H9 (cell line): ENCODE measurements at regions not wholly inside any gene's neighbourhood (a gene's known extent, or its start where the extent isn't known, plus 50 kb on each side); places are given as distances from the start of the nearest gene placed in this dataset.

Experiments
- DNase-seq: peaks from one replicate; pipeline ENCODE4 v3.0.0-alpha.2; 2017
- H2AFZ ChIP-seq: one replicate; pipeline ENCODE4 v1.6.1; 2013; ENCODE audit warnings: mild to moderate bottlenecking, low read length, control low read depth, moderate library complexity
- H2AK5ac ChIP-seq: 2 replicates; pipeline ENCODE4 v1.6.1; 2013; ENCODE audit warnings: low read length, control low read depth, mixed read lengths; ENCODE audit not compliant: insufficient read length
- H2BK120ac ChIP-seq: one replicate; pipeline ENCODE4 v1.6.1; 2013; ENCODE audit warnings: low read depth, mild to moderate bottlenecking, low read length, control low read depth, inconsistent platforms; ENCODE audit not compliant: poor library complexity, severe bottlenecking
- H2BK12ac ChIP-seq: 2 replicates; pipeline ENCODE4 v1.6.1; 2013; ENCODE audit warnings: low read length, control low read depth, mixed read lengths, low read depth; ENCODE audit not compliant: insufficient read length
- H2BK15ac ChIP-seq: 2 replicates; pipeline ENCODE4 v1.6.1; 2013; ENCODE audit warnings: low read depth, low read length, control low read depth
- H2BK20ac ChIP-seq: one replicate; pipeline ENCODE4 v1.6.1; 2013; ENCODE audit warnings: low read depth, mild to moderate bottlenecking, low read length, control low read depth, inconsistent platforms; ENCODE audit not compliant: poor library complexity, severe bottlenecking
- H2BK5ac ChIP-seq: 2 replicates; pipeline ENCODE4 v1.6.1; 2013; ENCODE audit warnings: low read length, control low read depth, mixed read lengths; ENCODE audit not compliant: insufficient read length
- H3K14ac ChIP-seq: 2 replicates; pipeline ENCODE4 v1.6.1; 2013; ENCODE audit warnings: low read length, control low read depth; ENCODE audit not compliant: insufficient read depth
- H3K18ac ChIP-seq: 2 replicates; pipeline ENCODE4 v1.6.1; 2013; ENCODE audit warnings: low read depth, mild to moderate bottlenecking, mixed read lengths, low read length, control low read depth; ENCODE audit not compliant: insufficient read length
- H3K23ac ChIP-seq: 2 replicates; pipeline ENCODE4 v1.6.1; 2013; ENCODE audit warnings: low read length, control low read depth, mixed read lengths, low read depth; ENCODE audit not compliant: insufficient read length
- H3K23me2 ChIP-seq: 2 replicates; pipeline ENCODE4 v1.6.1; 2013; ENCODE audit warnings: low read depth, mild to moderate bottlenecking, mixed read lengths, low read length, control low read depth; ENCODE audit not compliant: insufficient read length, poor library complexity, severe bottlenecking
- H3K27ac ChIP-seq: 2 replicates; pipeline ENCODE4 v1.5.1; 2013; ENCODE audit warnings: low read length, control low read depth, mixed read lengths, low read depth; ENCODE audit not compliant: insufficient read length
- H3K27me3 ChIP-seq: 2 replicates; pipeline ENCODE4 v1.6.1; 2013; ENCODE audit warnings: low read length, control low read depth, inconsistent platforms; ENCODE audit not compliant: insufficient read depth
- H3K4ac ChIP-seq: 2 replicates; pipeline ENCODE4 v1.6.1; 2013; ENCODE audit warnings: low read depth, mild to moderate bottlenecking, control low read depth, inconsistent platforms, low read length, moderate library complexity
- H3K4me1 ChIP-seq: 2 replicates; pipeline ENCODE4 v1.6.1; 2013; ENCODE audit warnings: low read length, control low read depth, inconsistent platforms; ENCODE audit not compliant: insufficient read depth
- H3K4me2 ChIP-seq: 2 replicates; pipeline ENCODE4 v1.6.1; 2013; ENCODE audit warnings: low read length, control low read depth, mixed read lengths; ENCODE audit not compliant: insufficient read length, insufficient read depth
- H3K56ac ChIP-seq: 2 replicates; pipeline ENCODE4 v1.6.1; 2013; ENCODE audit warnings: low read depth, mild to moderate bottlenecking, mixed read lengths, low read length, control low read depth; ENCODE audit not compliant: insufficient read length
- H3K79me1 ChIP-seq: 2 replicates; pipeline ENCODE4 v1.6.1; 2013; ENCODE audit warnings: low read depth, mild to moderate bottlenecking, moderate library complexity, low read length, control low read depth, inconsistent platforms; ENCODE audit not compliant: insufficient read depth, poor library complexity, severe bottlenecking
- H3K79me2 ChIP-seq: 2 replicates; pipeline ENCODE4 v1.6.1; 2013; ENCODE audit warnings: low read length, control low read depth, inconsistent platforms; ENCODE audit not compliant: insufficient read depth
- H3K9ac ChIP-seq: 2 replicates; pipeline ENCODE4 v1.6.1; 2013; ENCODE audit warnings: low read length, control low read depth, mixed read lengths; ENCODE audit not compliant: insufficient read length; ENCODE audit errors: extremely low read depth
- H3K9me3 ChIP-seq: one replicate; pipeline ENCODE4 v1.6.1; 2013; ENCODE audit warnings: low read depth, low read length, inconsistent platforms; ENCODE audit not compliant: control insufficient read depth
- H3T11ph ChIP-seq: one replicate; pipeline ENCODE4 v1.6.1; 2013; ENCODE audit warnings: mild to moderate bottlenecking, low read length, control low read depth, inconsistent platforms
- H4K20me1 ChIP-seq: one replicate; pipeline ENCODE4 v1.6.1; 2013; ENCODE audit not compliant: control insufficient read depth, insufficient read length, insufficient read depth
- H4K5ac ChIP-seq: 2 replicates; pipeline ENCODE4 v1.6.1; 2013; ENCODE audit warnings: low read depth, mild to moderate bottlenecking, mixed read lengths, low read length, control low read depth; ENCODE audit not compliant: insufficient read length
- H4K8ac ChIP-seq: replicated peaks from 2 replicates; pipeline ENCODE4 v1.6.1; 2013; ENCODE audit warnings: low read length, control low read depth, mixed read lengths, low read depth; ENCODE audit not compliant: insufficient read length
- H4K91ac ChIP-seq: 2 replicates; pipeline ENCODE4 v1.6.1; 2013; ENCODE audit warnings: low read depth, mild to moderate bottlenecking, moderate library complexity, mixed read lengths, low read length, control low read depth; ENCODE audit not compliant: insufficient read length
- H3K27ac Mint-ChIP-seq, 3 experiments: 2 replicates in 2 of 3; 3 replicates in 1 of 3; pipeline ENCODE4 v1.8.0; 2020 to 2021; ENCODE audit warnings: mixed read lengths in 3 of 3, mild to moderate bottlenecking in 1 of 3, moderate library complexity in 1 of 3
- H3K27me3 Mint-ChIP-seq: 2 replicates; pipeline ENCODE4 v1.8.0; 2021; ENCODE audit warnings: low read depth, mild to moderate bottlenecking, moderate library complexity, mixed read lengths
- H3K36me3 Mint-ChIP-seq, 3 experiments: 2 replicates in 2 of 3; 3 replicates in 1 of 3; pipeline ENCODE4 v1.8.0; 2020 to 2021; ENCODE audit warnings: low read depth in 3 of 3, mixed read lengths in 3 of 3; ENCODE audit not compliant: insufficient read depth in 1 of 3
- H3K4me1 Mint-ChIP-seq, 2 experiments: 2 replicates each; pipeline ENCODE4 v1.8.0; 2020; ENCODE audit warnings: mixed read lengths in 2 of 2
- H3K4me3 Mint-ChIP-seq, 2 experiments: 2 replicates in 1 of 2; 3 replicates in 1 of 2; pipeline ENCODE4 v1.8.0; 2020 to 2021; ENCODE audit warnings: mild to moderate bottlenecking in 2 of 2, mixed read lengths in 2 of 2, moderate library complexity in 1 of 2
- H3K9me3 Mint-ChIP-seq, 2 experiments: 2 replicates in 1 of 2; 3 replicates in 1 of 2; pipeline ENCODE4 v1.8.0; 2020; ENCODE audit warnings: mild to moderate bottlenecking in 2 of 2, mixed read lengths in 2 of 2, moderate library complexity in 1 of 2
- CTCF ChIP-seq: fragments of 200-600 bp; sonication (generic); conservative IDR thresholded peaks from 3 replicates; pipeline ENCODE4 v1.8.0; 2021; ENCODE audit warnings: antibody characterized with exemption, mild to moderate bottlenecking
- WGBS: extraction: QIAGEN DNeasy Blood & Tissue Kit; methylation state at CpG from one replicate; pipeline ENCODE4 v1.1.7; 2013; ENCODE audit warnings: missing lambda C conversion rate, low lambda C conversion rate, mixed read lengths; ENCODE audit not compliant: insufficient read length; ENCODE audit errors: extremely low coverage; 5-methylcytosine and 5-hydroxymethylcytosine counted together

GRCh38 chr10:29089091-29089490 lies 199.8 kb upstream of the LYZL1 start:
- Mint-ChIP-seq H3K4me1 (no peaks in the 10 kb centered on the region), H3K36me3 (peaks cover 0 to 6% (median 3%) of the 10 kb centered on the region in 3 experiments; a peak in 3 of 7 replicates), H3K4me3 (no peak overlapping the region), H3K27ac (no peak overlapping the region), H3K27me3 (peaks cover 3% of the 10 kb centered on the region; the same call in 1 of the 2 replicates), H3K9me3 (peaks cover 7 to 9% of the 10 kb centered on the region in 2 experiments; a peak in 4 of 5 replicates)
- Histone ChIP-seq H3K4me2 (no peak overlapping the region), H3K79me1 (no peaks in the 10 kb centered on the region), H4K8ac (no peak overlapping the region), H4K5ac (no peak overlapping the region), H3K27ac (no peak overlapping the region), H2BK20ac (no peak overlapping the region), H3K4me1 (no peaks in the 10 kb centered on the region), H3K18ac (no peak overlapping the region), H3K79me2 (no peaks in the 10 kb centered on the region), H2BK120ac (no peak overlapping the region), H3K14ac (no peak overlapping the region), H3K27me3 (no peaks in the 10 kb centered on the region), H3T11ph (no peak overlapping the region), H2AK5ac (no peak overlapping the region), H3K4ac (no peak overlapping the region), H3K56ac (no peak overlapping the region), H2BK5ac (no peak overlapping the region), H4K20me1 (no peaks in the 10 kb centered on the region), H2BK15ac (no peak overlapping the region), H2BK12ac (no peak overlapping the region), H3K23me2 (no peaks in the 10 kb centered on the region), H3K9ac (no peak overlapping the region), H4K91ac (no peak overlapping the region), H3K9me3 (no peaks in the 10 kb centered on the region), H3K23ac (no peak overlapping the region), H2AFZ (no peak overlapping the region)
- no peak for TF ChIP-seq CTCF
- no CpG with 5 or more reads among the region's 2 CpGs for WGBS
- DNase-seq: no peak
